Endothelial cell of umbilical vein (primary cell): ENCODE measurements at regions not wholly inside any gene's neighbourhood (a gene's known extent, or its start where the extent isn't known, plus 50 kb on each side); places are given as distances from the start of the nearest gene placed in this dataset.

Experiments used
- BruUV-seq: library from RNA; stranded (reverse); fragments of 400-500 nt; replicated peaks from 2 replicates; lab custom pipeline; 2021; lab: Mats Ljungman, UMichigan
- CTCF ChIA-PET: fragments of 300-600, 350-600 bp; sonication (Branson Sonifier 250); formaldehyde crosslinking; loops from one replicate; lab custom pipeline; 2021; ENCODE audit warnings: antibody characterized with exemption, inconsistent platforms; lab: Charles Lee
- POLR2A ChIA-PET: fragments of 300-600, 350-600 bp; sonication (Branson Sonifier 250); formaldehyde crosslinking; loops from one replicate; lab custom pipeline; 2021; ENCODE audit warnings: antibody characterized with exemption, inconsistent platforms; lab: Charles Lee
- DNase-seq: peaks from one replicate; pipeline ENCODE4 v3.0.0-alpha.2; 2011; ENCODE audit warnings: low read depth, low spot score
- FAIRE-seq: peaks from 2 replicates; lab custom pipeline; 2011; peaks lifted over from hg19 to GRCh38; lab: Jason Lieb, UNC
- H2AFZ ChIP-seq: 2 replicates; pipeline ENCODE4 v1.6.0; 2012; ENCODE audit warnings: low read depth, low read length, control low read depth, inconsistent platforms
- H3K27ac ChIP-seq: 2 replicates; pipeline ENCODE4 v1.5.1; 2011; ENCODE audit warnings: low read depth, mild to moderate bottlenecking, control low read depth, low read length, moderate library complexity; ENCODE audit not compliant: insufficient read depth
- H3K27me3 ChIP-seq, 2 experiments: 2 replicates each; pipeline versions ENCODE4 v1.6.0 to v1.6.1; 2011; ENCODE audit warnings: low read length in 2 of 2, mixed read lengths in 1 of 2; ENCODE audit not compliant: control insufficient read depth in 2 of 2, insufficient read depth in 2 of 2
- H3K36me3 ChIP-seq, 2 experiments: 2 replicates in 1 of 2; 3 replicates in 1 of 2; pipeline ENCODE4 v1.5.1; 2011; ENCODE audit warnings: low read length in 2 of 2, mild to moderate bottlenecking in 1 of 2, moderate library complexity in 1 of 2; ENCODE audit not compliant: control insufficient read depth in 2 of 2, insufficient read depth in 2 of 2; ENCODE audit errors: extremely low read depth in 1 of 2
- H3K4me1 ChIP-seq: 3 replicates; pipeline ENCODE4 v1.5.1; 2011; ENCODE audit warnings: mild to moderate bottlenecking, low read length; ENCODE audit not compliant: control insufficient read depth, insufficient read depth; ENCODE audit errors: extremely low read depth
- H3K4me2 ChIP-seq: 2 replicates; pipeline ENCODE4 v1.6.1; 2011; ENCODE audit warnings: low read length, control low read depth, mixed read lengths; ENCODE audit not compliant: insufficient read depth
- H3K4me3 ChIP-seq, 3 experiments: fragments of 200-600 bp in 1 of 3; sonication (generic), shearing (Covaris generic) in 1 of 3; replicated peaks in 1 of 3; 2 replicates each; pipeline ENCODE4 v1.5.1; 2011 to 2016; ENCODE audit warnings: control low read depth in 3 of 3, low read length in 3 of 3, mild to moderate bottlenecking in 2 of 3, inconsistent platforms in 1 of 3, low read depth in 1 of 3, moderate library complexity in 1 of 3; ENCODE audit not compliant: insufficient read depth in 1 of 3
- H3K79me2 ChIP-seq: 2 replicates; pipeline ENCODE4 v1.6.0; 2012; ENCODE audit warnings: low read length, inconsistent platforms; ENCODE audit not compliant: control insufficient read depth, insufficient read depth
- H3K9ac ChIP-seq: replicated peaks from 2 replicates; pipeline ENCODE3; 2011; ENCODE audit warnings: low read length, control low read depth; ENCODE audit not compliant: insufficient read depth; ENCODE audit errors: extremely low read depth
- H3K9me1 ChIP-seq: replicated peaks from 3 replicates; pipeline ENCODE4 v1.6.0; 2011; ENCODE audit warnings: mild to moderate bottlenecking, low read length; ENCODE audit not compliant: control insufficient read depth, insufficient read depth; ENCODE audit errors: extremely low read depth
- H3K9me3 ChIP-seq: replicated peaks from 2 replicates; pipeline ENCODE4 v1.5.1; 2012; ENCODE audit warnings: low read length, inconsistent platforms; ENCODE audit not compliant: control insufficient read depth, insufficient read depth
- H4K20me1 ChIP-seq: replicated peaks from 2 replicates; pipeline ENCODE3; 2011; ENCODE audit warnings: mild to moderate bottlenecking, low read length; ENCODE audit not compliant: control insufficient read depth, insufficient read depth; ENCODE audit errors: extremely low read depth
- EZH2 ChIP-seq: IDR thresholded peaks from 2 replicates; pipeline ENCODE4 v1.6.1; 2012; ENCODE audit warnings: borderline replicate concordance, low read depth, mild to moderate bottlenecking, moderate library complexity, low read length, inconsistent platforms; ENCODE audit not compliant: severe bottlenecking
- FOS ChIP-seq: IDR thresholded peaks from 2 replicates; pipeline ENCODE4 v1.6.1; 2011; ENCODE audit warnings: mild to moderate bottlenecking, low read length, moderate library complexity, borderline replicate concordance; ENCODE audit not compliant: insufficient read depth
- GATA2 ChIP-seq: IDR thresholded peaks from 2 replicates; pipeline ENCODE4 v1.7.0; 2011; ENCODE audit warnings: low read depth, mild to moderate bottlenecking, moderate library complexity, mixed read lengths, low read length; ENCODE audit not compliant: insufficient read length, insufficient read depth
- JUN ChIP-seq: IDR thresholded peaks from 2 replicates; pipeline ENCODE4 v1.6.1; 2011; ENCODE audit warnings: borderline replicate concordance, low read depth; ENCODE audit not compliant: insufficient read length, insufficient read depth
- MYC ChIP-seq: IDR thresholded peaks from one replicate; pipeline ENCODE4 v1.6.1; 2011; ENCODE audit warnings: mild to moderate bottlenecking, low read depth, low read length
- POLR2A ChIP-seq: IDR thresholded peaks from 2 replicates; pipeline ENCODE4 v1.6.1; 2012; ENCODE audit warnings: low read depth, mild to moderate bottlenecking, control low read depth, low read length
- POLR2AphosphoS5 ChIP-seq: IDR thresholded peaks from 2 replicates; pipeline ENCODE4 v1.6.1; 2012; ENCODE audit warnings: low read depth, mild to moderate bottlenecking, control low read depth, low read length, moderate library complexity; ENCODE audit not compliant: insufficient read depth
- dilution Hi-C: fragments of 300-500 bp; cut with MboI; formaldehyde crosslinking; loops from one replicate; pipeline ENCODE4 v1.15.0; 2019; ENCODE audit warnings: low sequenced_read_pairs; ENCODE audit not compliant: extremely low pct_ligation_motif_present
- intact Hi-C: fragments of 100-400 bp; cut with micrococcal nuclease; formaldehyde crosslinking; loops from one replicate; pipeline ENCODE4 v1.10.0; 2022
- TF ChIP-seq, protein P1 (sequence below): IDR thresholded peaks from 2 replicates; pipeline ENCODE4 v1.6.1; 2011; ENCODE audit not compliant: insufficient read depth, insufficient read length
- TF ChIP-seq, protein P2 (sequence below), 2 donors: IDR thresholded peaks; 1 replicate in 1 of 2; 2 replicates in 1 of 2; pipeline ENCODE4 v1.5.1; 2011; ENCODE audit warnings: low read length in 2 of 2, mild to moderate bottlenecking in 2 of 2, moderate library complexity in 2 of 2, control low read depth in 1 of 2, inconsistent platforms in 1 of 2, low read depth in 1 of 2; ENCODE audit not compliant: insufficient read depth in 1 of 2; ENCODE audit errors: extremely low read depth in 1 of 2

DNA sequence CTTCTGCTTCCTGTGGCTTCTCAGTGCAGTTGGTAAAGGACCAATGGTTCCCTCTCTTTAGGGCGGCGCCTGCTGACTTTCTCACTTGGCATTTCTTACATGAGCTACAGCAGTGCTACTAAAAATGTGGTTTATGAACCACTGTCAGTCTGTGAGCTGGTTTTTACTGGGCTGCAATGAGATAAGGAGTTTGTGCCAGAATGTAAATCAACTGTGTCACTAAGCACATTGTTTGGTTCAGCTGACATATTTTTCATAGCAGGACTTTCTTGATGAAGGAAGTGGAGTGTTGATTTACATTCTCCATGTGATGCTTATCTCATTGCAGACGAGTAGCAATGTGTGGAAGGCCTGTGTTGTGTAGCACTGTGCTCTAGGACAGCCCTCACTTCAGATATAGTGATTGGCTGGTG is 463.3 kb downstream of the SOX6 start:
- H2AFZ ChIP-seq: no peak overlapping the region

More for the DNA sequence above, 463.3 kb downstream of the SOX6 start:
- no TSS peak for BruUV-seq
- no peak for TF ChIP-seq GATA2
- TF ChIP-seq, protein P1, sequence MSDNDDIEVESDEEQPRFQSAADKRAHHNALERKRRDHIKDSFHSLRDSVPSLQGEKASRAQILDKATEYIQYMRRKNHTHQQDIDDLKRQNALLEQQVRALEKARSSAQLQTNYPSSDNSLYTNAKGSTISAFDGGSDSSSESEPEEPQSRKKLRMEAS: no peak
- no peak for TF ChIP-seq POLR2A
- no peak for TF ChIP-seq EZH2
- TF ChIP-seq, protein P2, sequence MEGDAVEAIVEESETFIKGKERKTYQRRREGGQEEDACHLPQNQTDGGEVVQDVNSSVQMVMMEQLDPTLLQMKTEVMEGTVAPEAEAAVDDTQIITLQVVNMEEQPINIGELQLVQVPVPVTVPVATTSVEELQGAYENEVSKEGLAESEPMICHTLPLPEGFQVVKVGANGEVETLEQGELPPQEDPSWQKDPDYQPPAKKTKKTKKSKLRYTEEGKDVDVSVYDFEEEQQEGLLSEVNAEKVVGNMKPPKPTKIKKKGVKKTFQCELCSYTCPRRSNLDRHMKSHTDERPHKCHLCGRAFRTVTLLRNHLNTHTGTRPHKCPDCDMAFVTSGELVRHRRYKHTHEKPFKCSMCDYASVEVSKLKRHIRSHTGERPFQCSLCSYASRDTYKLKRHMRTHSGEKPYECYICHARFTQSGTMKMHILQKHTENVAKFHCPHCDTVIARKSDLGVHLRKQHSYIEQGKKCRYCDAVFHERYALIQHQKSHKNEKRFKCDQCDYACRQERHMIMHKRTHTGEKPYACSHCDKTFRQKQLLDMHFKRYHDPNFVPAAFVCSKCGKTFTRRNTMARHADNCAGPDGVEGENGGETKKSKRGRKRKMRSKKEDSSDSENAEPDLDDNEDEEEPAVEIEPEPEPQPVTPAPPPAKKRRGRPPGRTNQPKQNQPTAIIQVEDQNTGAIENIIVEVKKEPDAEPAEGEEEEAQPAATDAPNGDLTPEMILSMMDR (IDR thresholded peaks at IDR 0.05; ENCODE audit: extremely low read depth in 1 of 2, insufficient read depth in 1 of 2, low read depth in 1 of 2, low read length in 2 of 2): no peak
- no peak for TF ChIP-seq POLR2AphosphoS5
- TF ChIP-seq JUN: no peak
- TF ChIP-seq FOS: no peak
- no peak for TF ChIP-seq MYC
- ChIA-PET POLR2A (no interaction called here), CTCF (interaction anchor here (1.0 to 1.6 kb wide), 2 partner anchors 22 to 74 kb away, joined by 3 read pairs; no protein-coding TSS in a partner anchor)
- Histone ChIP-seq H3K9ac (no peak overlapping the region), H4K20me1 (no peaks in the 10 kb centered on the region), H3K27ac (no peak overlapping the region), H3K79me2 (no peaks in the 10 kb centered on the region), H3K4me1 (no peaks in the 10 kb centered on the region), H3K4me2 (no peak overlapping the region), H3K36me3 (no peaks in the 10 kb centered on the region), H3K27me3 (no peaks in the 10 kb centered on the region), H3K9me3 (no peaks in the 10 kb centered on the region), H3K4me3 (no peak overlapping the region), H3K9me1 (no peaks in the 10 kb centered on the region)
- dilution Hi-C loops (no loop called here), intact Hi-C loops (no loop called here)
- no peak for FAIRE-seq
- DNase-seq: peak; percentile 64
